ENCODE measurements at regions not wholly inside any gene's neighbourhood (a gene's known extent, or its start where the extent isn't known, plus 50 kb on each side); places are given as distances from the start of the nearest gene placed in this dataset.

GRCh38 chr18:56173542-56174220 is 464.7 kb downstream of the TXNL1 start:
- DNase-seq (ENCODE audit: low read depth): no peak

DNA sequence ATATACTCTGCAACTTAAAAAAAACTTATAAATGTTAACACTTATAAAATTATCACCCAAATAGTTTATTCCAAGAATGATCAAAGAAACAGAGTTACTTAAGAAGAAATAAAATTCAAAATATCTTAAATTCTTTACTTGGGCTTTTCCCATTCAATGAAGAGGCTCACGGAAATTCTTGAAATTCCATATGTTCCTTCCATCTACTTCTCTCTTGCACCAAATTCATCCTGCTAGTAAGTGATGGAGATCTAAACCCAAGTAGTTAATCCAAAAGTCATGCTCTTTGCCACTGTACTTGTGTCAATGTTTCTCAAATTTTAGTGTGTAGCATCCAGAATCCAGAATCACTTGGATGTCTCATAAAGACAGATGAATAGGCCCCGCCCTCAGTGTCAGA is 465.9 kb downstream of the TXNL1 start:
- no peak for DNase-seq (ENCODE audit: low read depth)

DNA sequence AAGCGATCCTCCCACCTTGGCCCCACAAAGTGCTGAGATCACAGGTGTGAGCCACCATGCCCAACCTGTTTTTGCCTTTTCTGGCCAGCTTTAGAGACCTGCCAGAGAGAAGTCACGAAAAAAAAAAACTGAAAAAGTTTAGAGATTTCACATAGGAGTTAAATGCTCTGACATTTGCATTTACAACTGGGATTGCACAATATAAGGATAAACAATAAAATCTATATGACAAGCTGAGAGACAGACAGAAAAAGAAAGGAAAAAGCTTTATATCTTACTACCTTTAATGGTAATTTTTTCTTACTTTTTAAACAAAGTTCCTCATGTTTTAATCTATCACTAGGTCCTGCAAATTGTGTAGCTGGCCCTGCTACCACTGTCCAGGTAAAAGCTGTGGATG is 466.5 kb downstream of the TXNL1 start:
- DNase-seq (ENCODE audit: low read depth): no peak

DNA sequence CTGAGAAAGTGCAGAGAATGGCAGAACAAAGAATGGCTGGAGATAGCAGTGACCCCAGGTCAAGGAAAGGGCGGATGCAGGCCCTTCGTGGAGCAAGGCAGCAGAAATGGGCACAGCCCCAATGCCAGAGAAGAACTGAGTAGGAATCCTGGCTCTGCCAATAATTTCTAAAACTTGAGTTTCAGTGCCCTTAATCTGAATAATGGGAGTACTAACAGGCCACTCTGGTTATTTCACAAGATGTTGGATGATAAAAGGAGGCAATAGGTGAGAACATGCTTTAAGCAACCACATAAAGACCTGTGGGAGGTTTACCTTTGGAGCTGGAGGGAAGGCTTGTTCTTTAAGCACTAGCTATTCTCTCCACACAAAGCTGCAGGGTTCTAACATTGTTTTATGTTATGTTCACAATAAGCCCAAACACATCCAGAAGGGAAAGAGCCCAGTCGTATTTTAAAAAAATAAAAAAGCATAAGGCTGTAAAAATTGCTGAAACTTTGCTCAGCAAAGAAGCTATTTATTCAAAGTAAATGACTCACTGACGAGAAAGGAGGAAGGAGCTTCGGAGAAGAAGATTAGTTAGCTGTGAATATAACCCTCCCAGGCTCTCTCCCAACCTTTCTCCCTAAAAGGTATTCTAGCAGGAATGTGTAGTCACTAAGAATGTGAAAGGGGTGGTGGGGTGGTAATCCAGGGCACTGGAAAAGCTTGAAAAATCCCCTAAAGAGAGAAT is 470.2 kb downstream of the TXNL1 start:
- no peak for DNase-seq (ENCODE audit: low read depth)

DNA sequence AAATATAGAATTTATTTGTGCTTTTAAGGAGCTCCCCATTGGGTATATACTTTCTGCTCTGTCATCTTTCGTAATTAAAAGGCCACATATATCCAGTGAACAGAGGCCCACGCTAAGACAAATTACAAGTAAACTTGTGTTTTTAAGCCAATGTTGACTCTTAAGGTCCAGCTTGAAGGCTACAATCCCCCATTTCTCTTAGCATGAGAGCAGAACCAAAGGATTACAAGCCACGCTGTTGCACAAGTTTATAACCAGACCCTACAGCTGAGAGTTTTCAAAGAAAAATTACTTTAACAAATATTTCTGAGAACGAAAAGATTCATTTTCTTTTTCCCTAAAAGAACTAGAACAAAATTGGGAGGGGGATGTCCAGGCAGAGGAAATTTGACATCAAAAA is 471.0 kb downstream of the TXNL1 start:
- DNase-seq (ENCODE audit: low read depth): no peak

DNA sequence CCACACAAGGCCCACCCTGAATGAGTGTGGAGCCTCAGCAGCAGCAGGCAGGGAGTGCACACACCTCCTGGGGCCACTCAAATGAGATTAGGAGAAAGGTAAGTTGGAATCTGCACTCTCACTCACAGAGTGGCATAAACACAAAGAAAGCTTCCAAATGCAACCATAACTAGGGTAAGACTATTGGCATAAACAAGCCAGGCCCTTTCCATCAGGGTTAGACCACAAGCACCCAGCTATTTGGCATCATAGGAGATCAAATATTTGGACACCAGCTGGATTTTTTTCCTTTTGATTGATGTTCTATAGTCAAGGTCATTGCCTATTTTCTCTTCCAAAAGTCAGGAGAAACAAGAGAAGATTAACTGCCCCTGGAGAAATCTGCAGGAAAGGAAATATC is 471.5 kb downstream of the TXNL1 start:
- no peak for DNase-seq (ENCODE audit: low read depth)

GRCh38 chr18:56165601-56166355 is 472.6 kb downstream of the TXNL1 start:
- DNase-seq (ENCODE audit: low read depth): no peak

- DNase-seq (ENCODE audit: low read depth): no peak
Observed at GRCh38 chr18:56162311-56163265, 475.8 kb downstream of the TXNL1 start.

DNA sequence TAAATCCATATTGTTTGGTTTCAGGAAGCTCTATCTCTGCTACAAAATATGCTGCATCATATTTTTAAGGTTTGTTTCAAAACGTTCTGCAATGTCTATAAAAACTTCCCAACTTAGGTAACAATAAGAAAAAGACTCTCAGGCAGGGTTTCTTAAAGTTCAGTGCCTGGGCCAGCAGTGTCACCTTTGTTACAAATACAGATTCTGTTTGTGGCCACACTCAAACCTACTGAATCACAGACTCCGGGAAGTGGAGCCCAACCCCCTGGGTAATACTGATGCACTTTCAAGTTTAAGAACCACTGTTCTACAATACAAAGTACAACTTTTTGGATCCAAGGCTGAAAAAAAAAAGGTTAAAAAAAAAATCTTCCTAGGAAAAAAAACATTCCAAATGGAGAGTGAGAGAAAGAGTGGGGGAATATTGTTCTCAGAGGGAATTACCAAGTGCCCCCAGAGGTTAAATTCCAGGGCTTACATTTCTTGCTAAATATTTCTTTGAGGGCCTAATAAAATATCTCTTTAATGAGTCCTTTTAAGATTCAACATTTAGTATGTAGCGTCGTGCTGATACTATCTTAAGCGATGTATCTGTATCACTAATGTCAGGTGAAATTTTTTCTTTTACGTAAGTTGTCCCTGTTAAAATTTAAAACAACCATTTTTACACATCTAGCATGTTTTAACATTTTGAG is 476.7 kb downstream of the TXNL1 start:
- DNase-seq (ENCODE audit: low read depth): no peak

DNA sequence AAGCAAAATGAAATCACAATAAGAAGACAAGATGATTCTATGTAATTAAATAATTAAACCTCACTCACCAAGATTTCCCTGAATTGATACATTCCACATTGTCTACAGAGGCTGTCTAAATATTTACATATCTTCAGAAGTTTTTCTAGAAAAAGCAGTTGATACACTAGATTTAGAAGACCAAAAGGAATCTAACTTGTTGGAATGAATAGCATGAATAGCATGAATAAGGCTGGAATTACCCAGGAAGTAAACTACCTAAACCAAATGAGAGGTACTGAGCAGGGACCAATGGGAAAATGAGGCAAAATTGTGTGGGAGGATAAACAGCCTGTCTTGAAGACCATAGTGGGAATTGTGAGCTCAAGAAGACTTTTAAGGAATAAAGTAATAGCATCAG is 479.7 kb downstream of the TXNL1 start:
- DNase-seq (ENCODE audit: low read depth): no peak

- DNase-seq (ENCODE audit: low read depth): no peak
Observed at GRCh38 chr18:56157541-56157940, 480.9 kb downstream of the TXNL1 start.

- DNase-seq (ENCODE audit: low read depth): no peak
Observed at GRCh38 chr18:56152551-56153310, 485.7 kb downstream of the TXNL1 start.

DNA sequence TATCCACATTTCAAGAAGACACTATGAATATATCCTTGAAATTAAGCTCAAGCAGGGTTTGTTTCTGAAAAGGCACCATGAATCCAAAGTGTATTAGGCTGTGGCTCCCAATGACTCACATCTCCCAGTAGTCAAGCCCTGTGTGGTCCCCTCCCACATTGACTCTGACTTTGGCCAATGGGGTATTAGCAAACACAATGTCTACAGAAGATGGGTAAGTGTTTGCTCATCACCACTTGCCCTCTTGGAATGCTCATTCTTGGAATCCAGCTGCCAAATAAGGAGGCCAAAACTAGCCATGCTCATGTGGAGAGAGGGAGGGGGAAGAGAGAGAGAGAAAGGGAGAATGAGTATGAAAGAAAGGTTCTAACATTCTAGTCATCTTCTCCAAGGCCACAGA is 490.0 kb downstream of the TXNL1 start:
- no peak for DNase-seq (ENCODE audit: low read depth)

DNA sequence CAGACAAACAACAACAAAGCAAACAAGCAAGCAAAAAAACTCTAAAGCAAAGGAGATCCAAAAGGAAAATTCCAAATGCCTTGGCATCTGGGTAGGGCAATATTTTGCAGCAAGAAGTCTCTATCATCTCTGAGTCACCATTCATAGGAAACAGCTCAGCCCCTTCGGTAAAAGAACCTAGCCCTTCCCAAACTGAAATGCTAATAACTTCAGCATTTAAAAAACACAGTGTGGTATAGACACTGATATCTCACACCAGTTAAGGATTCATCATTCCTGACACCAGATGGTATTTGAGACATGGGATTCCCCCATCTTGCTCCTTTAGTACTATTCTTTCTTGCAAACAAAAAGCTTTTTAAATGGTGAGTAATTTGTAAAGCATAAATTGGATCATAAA is 491.8 kb downstream of the TXNL1 start:
- no peak for DNase-seq (ENCODE audit: low read depth)

- no peak for DNase-seq (ENCODE audit: low read depth)
Observed at GRCh38 chr18:56142001-56142400, 496.4 kb downstream of the TXNL1 start.

DNA sequence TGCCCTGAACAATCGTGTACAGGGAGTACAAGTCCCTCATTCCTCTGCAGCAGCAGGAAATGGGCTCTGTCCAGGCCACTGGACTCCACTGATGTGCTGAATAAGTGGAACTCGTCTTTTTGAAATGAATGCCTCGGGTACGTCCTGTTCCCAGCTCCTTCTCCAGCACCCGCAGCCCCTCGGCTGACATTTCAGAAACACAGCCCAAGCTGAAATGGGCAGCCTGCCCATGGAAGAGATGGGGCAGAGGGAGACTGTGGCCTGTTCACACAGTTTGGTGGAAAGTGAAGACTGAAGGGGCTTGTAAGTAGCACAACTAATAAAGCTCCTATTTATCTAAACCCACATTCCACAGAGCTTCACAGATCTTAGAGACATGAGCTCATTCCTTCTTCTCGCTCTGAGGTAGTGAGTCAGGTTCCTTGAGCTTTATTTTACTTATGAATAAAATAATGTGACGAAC is 498.6 kb downstream of the TXNL1 start:
- no peak for DNase-seq (ENCODE audit: low read depth)

DNA sequence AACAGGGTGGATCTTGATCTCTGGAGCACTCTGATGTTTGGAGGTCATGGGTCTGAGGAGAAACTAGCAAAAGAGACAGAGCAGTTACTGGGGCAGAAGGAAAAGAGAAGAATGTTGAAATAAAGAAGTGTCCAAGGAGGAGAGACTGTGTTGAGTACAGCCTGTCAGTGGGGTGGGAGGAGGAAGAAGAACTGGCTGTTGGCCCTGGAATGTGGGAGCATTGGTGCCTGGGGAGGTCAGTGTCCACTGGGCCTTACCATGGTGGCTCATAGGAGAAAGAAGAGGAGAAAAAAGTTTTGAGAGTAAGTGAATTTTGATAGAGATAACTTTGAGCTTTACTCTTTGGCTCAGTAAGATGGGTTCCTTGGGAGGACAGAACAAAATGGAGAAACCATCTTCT is 499.0 kb downstream of the TXNL1 start:
- DNase-seq (ENCODE audit: low read depth): no peak

- no peak for DNase-seq (ENCODE audit: low read depth)
Observed at GRCh38 chr18:56136105-56136504, 502.3 kb downstream of the TXNL1 start.

DNA sequence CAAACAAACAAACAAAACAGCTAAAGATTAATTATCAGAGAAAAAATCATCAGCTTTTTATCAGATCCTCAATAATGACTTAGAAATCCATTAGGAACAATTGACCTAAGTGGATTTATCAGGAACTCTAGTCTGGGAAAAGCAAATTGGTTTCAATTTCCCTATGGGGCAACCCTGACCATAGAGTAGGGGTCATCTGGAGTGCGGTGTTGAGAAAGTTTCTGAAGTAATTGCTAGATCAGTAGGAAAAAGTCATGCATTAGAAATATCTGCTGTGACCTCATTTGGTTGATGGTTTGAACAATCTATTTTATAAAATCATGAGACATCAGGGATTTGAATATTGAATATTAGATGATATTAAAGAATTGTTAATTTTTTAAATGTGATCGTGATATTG is 507.9 kb downstream of the TXNL1 start:
- DNase-seq (ENCODE audit: low read depth): no peak

- no peak for DNase-seq (ENCODE audit: low read depth)
Observed at GRCh38 chr18:56128153-56128791, 510.1 kb downstream of the TXNL1 start.

All from CMK (cell line).